H9 (cell line): ENCODE measurements at regions not wholly inside any gene's neighbourhood (a gene's known extent, or its start where the extent isn't known, plus 50 kb on each side); places are given as distances from the start of the nearest gene placed in this dataset.
A peak's percentile ranks its signal among the peaks of the same experiment; 100 is the strongest.

ENCODE experiments used
- DNase-seq: peaks from one replicate; pipeline ENCODE4 v3.0.0-alpha.2; 2017
- H2AFZ ChIP-seq: one replicate; pipeline ENCODE4 v1.6.1; 2013; ENCODE audit warnings: mild to moderate bottlenecking, low read length, control low read depth, moderate library complexity
- H2AK5ac ChIP-seq: 2 replicates; pipeline ENCODE4 v1.6.1; 2013; ENCODE audit warnings: low read length, control low read depth, mixed read lengths; ENCODE audit not compliant: insufficient read length
- H2BK120ac ChIP-seq: one replicate; pipeline ENCODE4 v1.6.1; 2013; ENCODE audit warnings: low read depth, mild to moderate bottlenecking, low read length, control low read depth, inconsistent platforms; ENCODE audit not compliant: poor library complexity, severe bottlenecking
- H2BK12ac ChIP-seq: 2 replicates; pipeline ENCODE4 v1.6.1; 2013; ENCODE audit warnings: low read length, control low read depth, mixed read lengths, low read depth; ENCODE audit not compliant: insufficient read length
- H2BK15ac ChIP-seq: 2 replicates; pipeline ENCODE4 v1.6.1; 2013; ENCODE audit warnings: low read depth, low read length, control low read depth
- H2BK20ac ChIP-seq: one replicate; pipeline ENCODE4 v1.6.1; 2013; ENCODE audit warnings: low read depth, mild to moderate bottlenecking, low read length, control low read depth, inconsistent platforms; ENCODE audit not compliant: poor library complexity, severe bottlenecking
- H2BK5ac ChIP-seq: 2 replicates; pipeline ENCODE4 v1.6.1; 2013; ENCODE audit warnings: low read length, control low read depth, mixed read lengths; ENCODE audit not compliant: insufficient read length
- H3K14ac ChIP-seq: 2 replicates; pipeline ENCODE4 v1.6.1; 2013; ENCODE audit warnings: low read length, control low read depth; ENCODE audit not compliant: insufficient read depth
- H3K18ac ChIP-seq: 2 replicates; pipeline ENCODE4 v1.6.1; 2013; ENCODE audit warnings: low read depth, mild to moderate bottlenecking, mixed read lengths, low read length, control low read depth; ENCODE audit not compliant: insufficient read length
- H3K23ac ChIP-seq: 2 replicates; pipeline ENCODE4 v1.6.1; 2013; ENCODE audit warnings: low read length, control low read depth, mixed read lengths, low read depth; ENCODE audit not compliant: insufficient read length
- H3K23me2 ChIP-seq: 2 replicates; pipeline ENCODE4 v1.6.1; 2013; ENCODE audit warnings: low read depth, mild to moderate bottlenecking, mixed read lengths, low read length, control low read depth; ENCODE audit not compliant: insufficient read length, poor library complexity, severe bottlenecking
- H3K27ac ChIP-seq: 2 replicates; pipeline ENCODE4 v1.5.1; 2013; ENCODE audit warnings: low read length, control low read depth, mixed read lengths, low read depth; ENCODE audit not compliant: insufficient read length
- H3K27me3 ChIP-seq: 2 replicates; pipeline ENCODE4 v1.6.1; 2013; ENCODE audit warnings: low read length, control low read depth, inconsistent platforms; ENCODE audit not compliant: insufficient read depth
- H3K4ac ChIP-seq: 2 replicates; pipeline ENCODE4 v1.6.1; 2013; ENCODE audit warnings: low read depth, mild to moderate bottlenecking, control low read depth, inconsistent platforms, low read length, moderate library complexity
- H3K4me1 ChIP-seq: 2 replicates; pipeline ENCODE4 v1.6.1; 2013; ENCODE audit warnings: low read length, control low read depth, inconsistent platforms; ENCODE audit not compliant: insufficient read depth
- H3K4me2 ChIP-seq: 2 replicates; pipeline ENCODE4 v1.6.1; 2013; ENCODE audit warnings: low read length, control low read depth, mixed read lengths; ENCODE audit not compliant: insufficient read length, insufficient read depth
- H3K56ac ChIP-seq: 2 replicates; pipeline ENCODE4 v1.6.1; 2013; ENCODE audit warnings: low read depth, mild to moderate bottlenecking, mixed read lengths, low read length, control low read depth; ENCODE audit not compliant: insufficient read length
- H3K79me1 ChIP-seq: 2 replicates; pipeline ENCODE4 v1.6.1; 2013; ENCODE audit warnings: low read depth, mild to moderate bottlenecking, moderate library complexity, low read length, control low read depth, inconsistent platforms; ENCODE audit not compliant: insufficient read depth, poor library complexity, severe bottlenecking
- H3K79me2 ChIP-seq: 2 replicates; pipeline ENCODE4 v1.6.1; 2013; ENCODE audit warnings: low read length, control low read depth, inconsistent platforms; ENCODE audit not compliant: insufficient read depth
- H3K9ac ChIP-seq: 2 replicates; pipeline ENCODE4 v1.6.1; 2013; ENCODE audit warnings: low read length, control low read depth, mixed read lengths; ENCODE audit not compliant: insufficient read length; ENCODE audit errors: extremely low read depth
- H3K9me3 ChIP-seq: one replicate; pipeline ENCODE4 v1.6.1; 2013; ENCODE audit warnings: low read depth, low read length, inconsistent platforms; ENCODE audit not compliant: control insufficient read depth
- H3T11ph ChIP-seq: one replicate; pipeline ENCODE4 v1.6.1; 2013; ENCODE audit warnings: mild to moderate bottlenecking, low read length, control low read depth, inconsistent platforms
- H4K20me1 ChIP-seq: one replicate; pipeline ENCODE4 v1.6.1; 2013; ENCODE audit not compliant: control insufficient read depth, insufficient read length, insufficient read depth
- H4K5ac ChIP-seq: 2 replicates; pipeline ENCODE4 v1.6.1; 2013; ENCODE audit warnings: low read depth, mild to moderate bottlenecking, mixed read lengths, low read length, control low read depth; ENCODE audit not compliant: insufficient read length
- H4K8ac ChIP-seq: replicated peaks from 2 replicates; pipeline ENCODE4 v1.6.1; 2013; ENCODE audit warnings: low read length, control low read depth, mixed read lengths, low read depth; ENCODE audit not compliant: insufficient read length
- H4K91ac ChIP-seq: 2 replicates; pipeline ENCODE4 v1.6.1; 2013; ENCODE audit warnings: low read depth, mild to moderate bottlenecking, moderate library complexity, mixed read lengths, low read length, control low read depth; ENCODE audit not compliant: insufficient read length
- H3K27ac Mint-ChIP-seq, 3 experiments: 2 replicates in 2 of 3; 3 replicates in 1 of 3; pipeline ENCODE4 v1.8.0; 2020 to 2021; ENCODE audit warnings: mixed read lengths in 3 of 3, mild to moderate bottlenecking in 1 of 3, moderate library complexity in 1 of 3
- H3K27me3 Mint-ChIP-seq: 2 replicates; pipeline ENCODE4 v1.8.0; 2021; ENCODE audit warnings: low read depth, mild to moderate bottlenecking, moderate library complexity, mixed read lengths
- H3K36me3 Mint-ChIP-seq, 3 experiments: 2 replicates in 2 of 3; 3 replicates in 1 of 3; pipeline ENCODE4 v1.8.0; 2020 to 2021; ENCODE audit warnings: low read depth in 3 of 3, mixed read lengths in 3 of 3; ENCODE audit not compliant: insufficient read depth in 1 of 3
- H3K4me1 Mint-ChIP-seq, 2 experiments: 2 replicates each; pipeline ENCODE4 v1.8.0; 2020; ENCODE audit warnings: mixed read lengths in 2 of 2
- H3K4me3 Mint-ChIP-seq, 2 experiments: 2 replicates in 1 of 2; 3 replicates in 1 of 2; pipeline ENCODE4 v1.8.0; 2020 to 2021; ENCODE audit warnings: mild to moderate bottlenecking in 2 of 2, mixed read lengths in 2 of 2, moderate library complexity in 1 of 2
- H3K9me3 Mint-ChIP-seq, 2 experiments: 2 replicates in 1 of 2; 3 replicates in 1 of 2; pipeline ENCODE4 v1.8.0; 2020; ENCODE audit warnings: mild to moderate bottlenecking in 2 of 2, mixed read lengths in 2 of 2, moderate library complexity in 1 of 2
- WGBS: extraction: QIAGEN DNeasy Blood & Tissue Kit; methylation state at CpG from one replicate; pipeline ENCODE4 v1.1.7; 2013; ENCODE audit warnings: missing lambda C conversion rate, low lambda C conversion rate, mixed read lengths; ENCODE audit not compliant: insufficient read length; ENCODE audit errors: extremely low coverage; 5-methylcytosine and 5-hydroxymethylcytosine counted together
- TF ChIP-seq, protein P1 (sequence below): fragments of 200-600 bp; sonication (generic); conservative IDR thresholded peaks from 3 replicates; pipeline ENCODE4 v1.8.0; 2021; ENCODE audit warnings: antibody characterized with exemption, mild to moderate bottlenecking

DNA sequence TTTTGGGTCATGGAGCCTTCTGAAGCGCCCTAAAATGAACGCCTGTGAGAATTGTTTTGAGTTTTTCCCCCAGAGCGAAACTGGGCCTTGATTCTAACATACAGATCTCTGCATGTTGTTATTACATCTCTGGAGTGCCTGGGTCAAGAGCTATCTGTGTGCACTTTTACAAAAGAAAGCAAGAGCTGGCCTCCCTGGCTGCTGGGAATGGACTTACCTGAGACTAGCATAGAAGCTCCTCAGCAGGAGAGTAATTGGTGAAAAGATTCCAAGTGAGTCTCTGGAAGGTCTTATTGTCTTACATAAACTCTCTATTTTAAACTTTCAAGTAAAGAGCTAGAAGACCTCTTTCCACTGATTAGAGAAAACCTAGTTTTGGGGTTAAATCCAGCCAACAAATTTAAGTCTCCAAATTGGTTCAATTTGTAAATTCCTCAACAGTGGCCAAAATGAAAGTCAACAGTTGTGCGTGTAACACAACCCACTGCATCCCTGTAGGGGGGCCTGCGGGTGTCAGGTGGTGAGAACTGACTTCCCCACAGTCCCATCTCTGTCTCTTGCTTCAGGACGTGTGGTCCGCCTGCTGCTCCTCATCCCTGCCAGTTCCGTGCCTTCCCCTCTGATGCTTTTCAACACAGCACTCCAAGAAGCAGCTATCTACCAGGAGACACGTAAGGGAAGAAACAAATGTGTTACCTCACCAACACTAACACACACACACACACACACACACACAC lies 206.1 kb downstream of the SH3BP4 start:
- Histone ChIP-seq H4K8ac (no peak overlapping the region), H3K14ac (no peak overlapping the region), H3K79me1 (no peaks in the 10 kb centered on the region), H2BK120ac (no peak overlapping the region), H3T11ph (no peak overlapping the region), H3K79me2 (no peaks in the 10 kb centered on the region), H2BK5ac (no peak overlapping the region), H2BK15ac (no peak overlapping the region), H4K91ac (no peak overlapping the region), H3K4ac (no peak overlapping the region), H3K27ac (no peak overlapping the region), H3K9ac (no peak overlapping the region), H2BK20ac (no peak overlapping the region), H3K27me3 (no peaks in the 10 kb centered on the region), H3K56ac (no peak overlapping the region), H2AFZ (no peak overlapping the region), H2BK12ac (no peak overlapping the region), H2AK5ac (no peak overlapping the region), H3K4me1 (0 out of 2 replicates have a peak, but pooled peaks cover 5% of the 10 kb centered on the region), H3K4me2 (no peak overlapping the region), H3K23me2 (no peaks in the 10 kb centered on the region), H3K23ac (no peak overlapping the region), H4K20me1 (no peaks in the 10 kb centered on the region), H4K5ac (no peak overlapping the region), H3K18ac (no peak overlapping the region), H3K9me3 (no peaks in the 10 kb centered on the region)
- TF ChIP-seq, protein P1, sequence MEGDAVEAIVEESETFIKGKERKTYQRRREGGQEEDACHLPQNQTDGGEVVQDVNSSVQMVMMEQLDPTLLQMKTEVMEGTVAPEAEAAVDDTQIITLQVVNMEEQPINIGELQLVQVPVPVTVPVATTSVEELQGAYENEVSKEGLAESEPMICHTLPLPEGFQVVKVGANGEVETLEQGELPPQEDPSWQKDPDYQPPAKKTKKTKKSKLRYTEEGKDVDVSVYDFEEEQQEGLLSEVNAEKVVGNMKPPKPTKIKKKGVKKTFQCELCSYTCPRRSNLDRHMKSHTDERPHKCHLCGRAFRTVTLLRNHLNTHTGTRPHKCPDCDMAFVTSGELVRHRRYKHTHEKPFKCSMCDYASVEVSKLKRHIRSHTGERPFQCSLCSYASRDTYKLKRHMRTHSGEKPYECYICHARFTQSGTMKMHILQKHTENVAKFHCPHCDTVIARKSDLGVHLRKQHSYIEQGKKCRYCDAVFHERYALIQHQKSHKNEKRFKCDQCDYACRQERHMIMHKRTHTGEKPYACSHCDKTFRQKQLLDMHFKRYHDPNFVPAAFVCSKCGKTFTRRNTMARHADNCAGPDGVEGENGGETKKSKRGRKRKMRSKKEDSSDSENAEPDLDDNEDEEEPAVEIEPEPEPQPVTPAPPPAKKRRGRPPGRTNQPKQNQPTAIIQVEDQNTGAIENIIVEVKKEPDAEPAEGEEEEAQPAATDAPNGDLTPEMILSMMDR, result no peak
- H3K36me3 Mint-ChIP-seq, result peaks cover 0 to 19% (median 0%) of the 10 kb centered on the region in 3 experiments; a peak in 3 of 7 replicates
- WGBS, result no CpG with 5 or more reads among the region's 9 CpGs
- H3K9me3 Mint-ChIP-seq, result peaks cover 8 to 20% of the 10 kb centered on the region in 2 experiments
- peaks cover 68% of the 10 kb centered on the region for H3K27me3 Mint-ChIP-seq
- H3K4me3 Mint-ChIP-seq, result peak overlapping the region; percentile 16 to 30; a peak in 4 of 5 replicates
- peak overlapping the region in 1 of 3 experiments; percentile 5; a peak in 1 of 7 replicates for H3K27ac Mint-ChIP-seq
- H3K4me1 Mint-ChIP-seq, result peaks cover 26 to 33% of the 10 kb centered on the region in 2 experiments
- no peak for DNase-seq
